GM19035 (cell line): ENCODE measurements at regions not wholly inside any gene's neighbourhood (a gene's known extent, or its start where the extent isn't known, plus 50 kb on each side); places are given as distances from the start of the nearest gene placed in this dataset.

Experiments used
- ATAC-seq: cut with Tn5 transposase; IDR thresholded peaks from one replicate; pipeline ENCODE4 v1.9.1; 2021; ENCODE audit not compliant: unreplicated experiment

GRCh38 chr3:28087591-28087990 lies 153.8 kb upstream of the CMC1 start:
- no peak for ATAC-seq

GRCh38 chr3:28088811-28089526 lies 152.4 kb upstream of the CMC1 start:
- no peak for ATAC-seq

GRCh38 chr3:28089527-28089897 lies 151.9 kb upstream of the CMC1 start:
- no peak for ATAC-seq

GRCh38 chr3:28099296-28099695 lies 142.1 kb upstream of the CMC1 start:
- ATAC-seq, result no peak

- ATAC-seq, result no peak
These were observed 139.7 kb upstream of the CMC1 start for GRCh38 chr3:28101705-28102104.

GRCh38 chr3:28103861-28104260 lies 137.6 kb upstream of the CMC1 start:
- ATAC-seq, result no peak

- ATAC-seq, result no peak
These were observed 136.4 kb upstream of the CMC1 start for GRCh38 chr3:28104896-28105534.

GRCh38 chr3:28109829-28110228 lies 131.6 kb upstream of the CMC1 start:
- no peak for ATAC-seq

- no peak for ATAC-seq
These were observed 130.6 kb upstream of the CMC1 start for GRCh38 chr3:28110869-28111268.

GRCh38 chr3:28114893-28115292 lies 126.5 kb upstream of the CMC1 start:
- ATAC-seq, result no peak

GRCh38 chr3:28115316-28115715 lies 126.1 kb upstream of the CMC1 start:
- no peak for ATAC-seq

GRCh38 chr3:28117598-28117997 lies 123.8 kb upstream of the CMC1 start:
- ATAC-seq, result no peak

- no peak for ATAC-seq
These were observed 123.3 kb upstream of the CMC1 start for GRCh38 chr3:28118087-28118486.

GRCh38 chr3:28122227-28122626 lies 119.2 kb upstream of the CMC1 start:
- no peak for ATAC-seq

GRCh38 chr3:28124882-28125281 lies 116.5 kb upstream of the CMC1 start:
- ATAC-seq, result no peak

- no peak for ATAC-seq
These were observed 116.1 kb upstream of the CMC1 start for GRCh38 chr3:28125342-28125741.

- ATAC-seq, result no peak
These were observed 110.6 kb upstream of the CMC1 start for GRCh38 chr3:28130836-28131235.

- no peak for ATAC-seq
These were observed 108.5 kb upstream of the CMC1 start for GRCh38 chr3:28132941-28133340.

GRCh38 chr3:28134198-28134597 lies 107.2 kb upstream of the CMC1 start:
- ATAC-seq, result no peak

- no peak for ATAC-seq
These were observed 106.5 kb upstream of the CMC1 start for GRCh38 chr3:28134792-28135375.

- no peak for ATAC-seq
These were observed 104.7 kb upstream of the CMC1 start for GRCh38 chr3:28136607-28137216.

- no peak for ATAC-seq
These were observed 103.3 kb upstream of the CMC1 start for GRCh38 chr3:28138043-28138610.
